GM08714 (cell line): ENCODE measurements at regions not wholly inside any gene's neighbourhood (a gene's known extent, or its start where the extent isn't known, plus 50 kb on each side); places are given as distances from the start of the nearest gene placed in this dataset.

Experiments used
- H3K4me3 ChIP-seq: fragments of 200-500 bp; sonication (Bioruptor generic); 2 replicates; pipeline ENCODE4 v1.5.1; 2014; ENCODE audit warnings: mild to moderate bottlenecking, low read length, inconsistent platforms
- ZNF274 ChIP-seq: IDR thresholded peaks from 2 replicates; pipeline ENCODE4 v1.6.1; 2012; ENCODE audit warnings: mild to moderate bottlenecking, low read depth, low read length

GRCh38 chr15:98226149-98226548 lies 265.6 kb downstream of the ARRDC4 start:
- H3K4me3 ChIP-seq = no peak overlapping the region
- TF ChIP-seq ZNF274 = no peak

DNA sequence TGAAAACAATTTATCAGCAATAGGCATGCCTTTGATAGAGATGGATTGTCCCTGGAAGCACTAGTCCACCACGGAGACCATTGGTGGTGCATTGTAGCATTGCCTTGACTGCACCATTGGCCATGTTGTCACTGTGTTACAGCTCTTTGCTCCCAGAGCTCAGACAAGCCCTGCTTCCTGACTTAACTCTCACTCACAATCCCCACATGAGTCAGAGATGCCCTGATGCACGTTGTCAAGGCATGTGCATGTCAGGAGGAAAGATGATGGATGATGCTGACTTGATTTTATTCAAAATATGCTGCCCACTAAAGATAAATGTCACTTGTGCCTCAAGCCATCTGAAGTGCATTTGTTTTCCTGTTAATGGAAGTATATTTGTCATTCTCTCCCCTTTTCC lies 266.1 kb downstream of the ARRDC4 start:
- no peak for TF ChIP-seq ZNF274
- no peak overlapping the region for H3K4me3 ChIP-seq

DNA sequence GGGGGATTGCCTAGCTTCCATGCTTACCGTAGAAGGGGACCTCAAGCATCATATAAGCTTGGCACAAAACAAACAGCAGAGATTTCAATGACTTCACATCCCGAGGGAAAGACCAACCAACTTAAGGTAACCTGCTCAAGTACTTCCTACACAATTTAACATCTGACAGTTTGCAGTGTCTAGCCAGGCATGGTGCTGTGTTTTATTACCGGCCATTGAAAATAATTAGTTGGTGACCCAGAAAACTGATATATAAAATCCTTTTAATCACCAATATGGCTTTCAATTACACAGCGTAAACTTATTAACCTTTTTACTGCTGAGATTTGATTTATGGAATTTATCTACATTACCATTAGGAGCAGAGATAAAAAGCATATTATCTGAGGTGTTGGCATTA lies 268.3 kb downstream of the ARRDC4 start:
- no peak overlapping the region for H3K4me3 ChIP-seq
- TF ChIP-seq ZNF274 = no peak

GRCh38 chr15:98230975-98231374 lies 270.5 kb downstream of the ARRDC4 start:
- no peak for TF ChIP-seq ZNF274
- no peak overlapping the region for H3K4me3 ChIP-seq

DNA sequence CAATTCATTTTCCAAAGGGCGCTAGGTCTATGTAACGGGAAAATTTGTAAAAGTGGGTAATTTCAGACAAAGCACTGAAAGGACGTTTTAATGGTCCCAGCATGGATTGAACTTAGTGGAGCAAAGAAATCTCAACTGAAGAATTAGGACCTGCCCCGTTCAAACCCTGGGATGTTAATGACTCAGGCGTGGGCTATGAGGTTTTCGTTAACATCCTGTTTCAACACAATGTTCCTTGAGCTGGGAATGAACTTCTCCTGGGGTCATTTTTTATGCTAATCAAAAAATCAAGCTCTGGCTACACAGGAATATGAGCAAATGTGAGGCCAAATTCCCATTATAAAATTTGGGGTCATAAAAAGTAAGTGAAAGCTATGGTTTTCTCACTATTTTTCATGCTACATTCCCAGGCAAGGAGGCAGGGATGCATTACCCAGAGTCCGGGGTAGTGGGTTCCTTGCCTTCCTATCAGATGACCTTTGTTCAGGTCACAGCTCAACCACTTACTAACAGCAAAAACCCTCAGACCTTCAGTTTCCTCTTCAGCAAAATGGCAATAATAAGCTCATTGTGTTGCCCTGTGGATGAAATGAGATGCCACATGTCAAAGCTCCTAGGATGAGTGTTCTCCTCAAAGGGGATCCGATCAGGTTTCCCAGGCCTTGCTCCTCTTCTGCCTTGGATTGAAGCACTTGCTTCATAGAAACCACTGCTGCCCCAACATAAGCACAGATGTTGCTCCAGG lies 271.4 kb downstream of the ARRDC4 start:
- H3K4me3 ChIP-seq = no peak overlapping the region
- no peak for TF ChIP-seq ZNF274

DNA sequence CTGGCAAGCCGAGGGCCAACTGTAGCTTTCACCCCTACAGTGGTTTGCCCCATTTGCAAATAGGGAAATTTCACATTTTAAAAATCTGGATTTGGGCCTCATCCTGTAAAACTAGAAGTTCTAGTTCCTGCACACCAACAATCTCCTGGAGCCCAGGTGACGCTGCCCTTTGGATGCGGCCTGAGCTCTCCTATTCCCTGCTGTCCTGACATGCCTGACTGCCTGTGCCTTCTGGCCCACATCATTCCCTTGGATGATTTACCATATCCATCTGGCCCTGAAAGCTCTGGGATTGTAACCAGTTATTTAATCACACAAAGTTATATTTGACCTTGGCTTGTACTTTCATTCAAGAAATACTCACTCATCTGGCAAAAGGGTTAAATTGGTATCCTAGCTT lies 272.3 kb downstream of the ARRDC4 start:
- no peak overlapping the region for H3K4me3 ChIP-seq

DNA sequence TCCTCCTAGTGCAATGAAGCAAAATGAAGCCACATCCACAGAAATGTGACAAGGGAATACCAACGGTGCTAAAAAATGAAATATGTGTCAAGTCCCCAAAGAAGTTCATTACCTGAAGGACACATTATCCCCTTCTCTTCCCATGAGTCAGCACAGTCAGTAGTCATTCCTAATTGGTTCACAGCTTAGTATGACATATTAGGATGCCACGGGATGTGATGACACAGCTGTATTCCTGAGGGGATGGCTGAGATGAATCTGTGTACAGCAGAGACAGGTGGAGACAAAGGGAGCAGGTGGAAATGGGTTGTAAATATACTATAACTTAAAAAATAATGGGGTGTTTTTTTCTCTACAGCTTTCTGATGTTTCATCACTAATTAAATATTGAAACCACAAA lies 273.4 kb downstream of the ARRDC4 start:
- H3K4me3 ChIP-seq = no peak overlapping the region
- no peak for TF ChIP-seq ZNF274

More for the DNA sequence above, 272.3 kb downstream of the ARRDC4 start:
- no peak for TF ChIP-seq ZNF274

DNA sequence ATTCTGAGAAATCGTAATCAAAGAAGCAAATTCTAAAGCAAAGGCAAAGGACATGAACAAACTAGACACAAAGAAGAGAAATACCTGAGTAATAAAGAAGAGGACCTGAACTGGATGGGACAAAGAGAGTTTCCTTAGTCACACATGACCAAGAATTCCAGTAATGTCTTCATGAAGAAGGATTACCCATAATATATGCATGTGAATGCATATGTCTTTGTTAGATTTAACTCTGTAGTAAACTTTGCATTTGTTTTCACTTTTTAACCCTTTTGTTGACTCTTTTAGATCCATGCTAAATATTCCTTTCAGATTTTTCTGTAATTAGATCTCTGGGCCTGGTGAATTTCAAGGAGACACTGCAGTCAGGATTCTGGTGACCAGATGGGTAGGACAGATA lies 279.8 kb downstream of the ARRDC4 start:
- H3K4me3 ChIP-seq = no peak overlapping the region
- no peak for TF ChIP-seq ZNF274

- no peak overlapping the region for H3K4me3 ChIP-seq
- TF ChIP-seq ZNF274 = no peak
Observed at GRCh38 chr15:98241032-98241554, 280.6 kb downstream of the ARRDC4 start.

GRCh38 chr15:98257290-98257689 lies 296.8 kb downstream of the ARRDC4 start:
- TF ChIP-seq ZNF274 = no peak
- no peak overlapping the region for H3K4me3 ChIP-seq

GRCh38 chr15:98263787-98264186 lies 303.3 kb downstream of the ARRDC4 start:
- TF ChIP-seq ZNF274 = no peak
- no peak overlapping the region for H3K4me3 ChIP-seq

DNA sequence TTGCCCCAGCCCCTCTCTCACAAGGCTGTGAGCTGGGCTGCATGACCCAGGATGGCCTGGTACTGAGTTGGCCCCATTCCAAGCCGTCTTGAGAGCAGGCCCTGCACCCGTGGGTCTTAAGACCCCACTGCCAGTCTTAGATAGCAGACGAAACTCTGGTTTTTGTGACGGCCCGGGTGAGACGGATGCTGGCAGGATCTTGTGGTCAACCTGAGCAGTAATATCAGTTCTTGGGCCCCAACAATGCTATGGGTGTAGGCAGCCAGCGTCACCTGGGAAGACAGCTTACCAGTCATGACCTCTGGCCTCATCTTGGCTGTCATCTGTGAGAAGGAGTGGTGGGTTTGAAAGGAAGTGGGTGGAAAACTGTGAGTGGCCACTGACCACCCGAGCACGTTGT lies 305.8 kb downstream of the ARRDC4 start:
- no peak for TF ChIP-seq ZNF274
- H3K4me3 ChIP-seq = no peak overlapping the region

- no peak overlapping the region for H3K4me3 ChIP-seq
- no peak for TF ChIP-seq ZNF274
Observed at GRCh38 chr15:98268163-98268562, 307.7 kb downstream of the ARRDC4 start.

GRCh38 chr15:98272625-98273024 lies 312.1 kb downstream of the ARRDC4 start:
- no peak for TF ChIP-seq ZNF274
- no peak overlapping the region for H3K4me3 ChIP-seq

DNA sequence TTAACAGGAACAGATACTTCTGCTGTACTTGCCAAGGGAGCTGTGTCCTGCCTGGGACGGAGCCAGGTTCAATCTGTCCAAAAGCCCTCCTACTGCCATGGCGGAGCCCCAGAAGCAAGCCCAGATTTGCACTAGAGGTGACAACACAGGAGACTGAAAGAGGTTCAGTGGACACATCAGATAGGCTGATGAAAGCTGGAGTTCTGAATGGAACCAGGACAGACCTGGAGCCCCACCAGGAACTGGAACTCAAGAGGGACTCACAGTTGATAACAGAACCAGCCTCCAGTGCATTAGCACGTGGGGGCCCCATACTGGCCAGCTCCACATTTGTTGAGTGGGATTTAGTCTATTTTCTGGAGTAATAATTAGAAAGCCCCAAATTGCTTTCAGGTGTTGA lies 315.5 kb downstream of the ARRDC4 start:
- no peak for TF ChIP-seq ZNF274
- no peak overlapping the region for H3K4me3 ChIP-seq

GRCh38 chr15:98277602-98278001 lies 317.1 kb downstream of the ARRDC4 start:
- no peak overlapping the region for H3K4me3 ChIP-seq
- TF ChIP-seq ZNF274 = no peak
